COLO829 (cell line): ENCODE measurements at regions not wholly inside any gene's neighbourhood (a gene's known extent, or its start where the extent isn't known, plus 50 kb on each side); places are given as distances from the start of the nearest gene placed in this dataset.
A peak's percentile ranks its signal among the peaks of the same experiment; 100 is the strongest.
"Not testable (repeated sequence)": the region's sequence is repeated elsewhere in the genome, so short reads cannot be mapped to it uniquely, and the experiment has no call there.

Experiments used
- DNase-seq: peaks from one replicate; pipeline ENCODE4 v3.0.0; 2012; ENCODE audit warnings: low spot score

DNA sequence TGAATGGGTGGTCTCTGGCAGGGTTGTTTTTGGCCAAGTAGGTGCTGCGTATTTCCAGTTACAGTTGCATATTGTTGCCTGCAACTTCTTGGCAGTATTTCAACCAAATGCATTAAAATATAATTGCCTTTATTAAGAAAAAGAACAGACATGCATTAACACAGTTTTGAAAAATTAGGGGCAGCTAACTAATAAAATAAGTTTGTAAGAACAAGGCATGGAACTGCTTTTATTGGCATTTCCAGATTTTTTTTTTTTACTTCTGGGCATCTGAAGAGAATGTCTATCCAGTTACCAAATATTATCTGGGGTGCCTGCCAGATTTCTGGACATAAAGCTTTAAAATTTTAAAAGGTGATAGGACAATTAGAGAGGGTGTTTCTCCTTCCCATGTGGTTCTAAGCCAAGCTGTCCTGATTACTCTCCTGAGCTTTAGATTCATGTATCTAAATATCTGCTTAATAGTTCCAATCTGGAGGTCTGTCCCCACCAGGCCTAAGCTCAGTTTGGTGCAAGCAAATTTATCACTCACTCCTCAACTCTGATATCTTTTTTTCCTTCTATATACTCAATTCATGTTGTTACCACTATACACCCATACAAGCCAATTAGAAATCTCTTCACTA lies 553.3 kb upstream of the USP24 start:
- DNase-seq: no peak

DNA sequence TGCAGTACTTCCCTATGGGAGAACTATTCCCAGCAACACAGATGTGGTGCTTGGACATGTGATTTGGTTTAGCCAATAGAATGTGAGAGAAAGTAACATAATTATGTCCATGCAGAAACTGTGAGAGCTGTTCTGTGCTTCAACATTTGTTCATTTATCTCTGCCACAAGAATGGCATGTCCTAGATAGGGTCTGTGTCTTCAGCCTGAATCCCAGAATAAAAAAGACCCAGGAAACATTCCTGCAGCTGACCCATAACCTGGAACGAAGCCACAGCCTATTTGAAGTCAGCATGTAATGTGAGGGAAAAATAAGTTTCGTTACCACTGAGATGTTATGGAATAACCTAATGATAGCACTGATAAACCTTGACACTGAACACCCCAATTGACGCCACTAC lies 552.0 kb upstream of the USP24 start:
- no peak for DNase-seq

DNA sequence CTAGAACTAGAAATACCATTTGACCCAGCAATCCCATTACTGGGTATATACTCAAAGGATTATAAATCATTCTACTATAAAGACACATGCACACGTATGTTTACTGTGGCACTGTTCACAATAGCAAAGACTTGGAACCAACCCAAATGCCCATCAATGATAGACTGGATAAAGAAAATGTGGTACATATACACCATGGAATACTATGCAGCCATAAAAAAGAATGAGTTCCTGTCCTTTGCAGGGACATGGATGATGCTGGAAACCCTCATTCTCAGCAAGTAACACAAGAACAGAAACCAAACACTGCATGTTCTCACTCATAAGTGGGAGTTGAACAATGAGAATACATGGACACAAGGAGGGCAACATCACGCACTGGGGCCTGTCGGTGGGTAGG lies 550.3 kb upstream of the USP24 start:
- not testable (repeated sequence) for DNase-seq

DNA sequence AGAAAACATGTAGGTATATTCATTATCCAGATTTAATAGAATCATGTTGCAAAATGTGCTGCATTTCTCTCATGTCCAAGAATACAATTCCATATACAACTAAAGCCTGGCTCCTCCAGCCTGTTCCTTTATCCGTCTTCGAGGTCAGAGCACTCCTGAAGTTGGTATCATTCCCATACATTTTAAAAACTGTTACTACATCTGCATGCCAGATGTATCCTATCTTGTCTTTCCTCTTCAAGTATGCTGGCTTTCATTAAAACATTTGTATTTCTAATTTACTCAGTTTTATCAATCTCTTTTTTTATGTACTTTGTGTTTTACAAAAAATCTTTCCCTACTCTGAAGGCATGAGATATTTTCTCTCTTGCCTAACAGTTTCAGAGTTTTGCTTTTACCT lies 536.6 kb upstream of the USP24 start:
- DNase-seq: no peak

DNA sequence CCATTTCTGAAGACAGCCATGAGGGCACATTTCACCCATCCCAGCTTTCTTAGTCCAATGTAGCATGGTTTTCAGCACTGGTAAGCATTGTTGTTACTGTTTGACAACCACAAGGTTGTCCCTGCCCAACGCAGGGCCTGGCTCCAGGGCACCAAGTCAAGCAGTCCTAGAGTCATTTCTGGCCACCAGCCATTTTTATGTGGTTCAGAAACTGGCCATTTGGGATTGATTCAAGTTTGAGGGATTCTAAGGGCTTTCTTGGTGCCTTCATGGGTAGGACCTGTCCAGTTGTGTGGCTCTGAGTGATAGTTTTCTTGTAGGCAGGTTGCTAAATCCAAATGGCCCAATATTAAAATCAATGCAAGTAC lies 535.4 kb upstream of the USP24 start:
- DNase-seq: no peak

DNA sequence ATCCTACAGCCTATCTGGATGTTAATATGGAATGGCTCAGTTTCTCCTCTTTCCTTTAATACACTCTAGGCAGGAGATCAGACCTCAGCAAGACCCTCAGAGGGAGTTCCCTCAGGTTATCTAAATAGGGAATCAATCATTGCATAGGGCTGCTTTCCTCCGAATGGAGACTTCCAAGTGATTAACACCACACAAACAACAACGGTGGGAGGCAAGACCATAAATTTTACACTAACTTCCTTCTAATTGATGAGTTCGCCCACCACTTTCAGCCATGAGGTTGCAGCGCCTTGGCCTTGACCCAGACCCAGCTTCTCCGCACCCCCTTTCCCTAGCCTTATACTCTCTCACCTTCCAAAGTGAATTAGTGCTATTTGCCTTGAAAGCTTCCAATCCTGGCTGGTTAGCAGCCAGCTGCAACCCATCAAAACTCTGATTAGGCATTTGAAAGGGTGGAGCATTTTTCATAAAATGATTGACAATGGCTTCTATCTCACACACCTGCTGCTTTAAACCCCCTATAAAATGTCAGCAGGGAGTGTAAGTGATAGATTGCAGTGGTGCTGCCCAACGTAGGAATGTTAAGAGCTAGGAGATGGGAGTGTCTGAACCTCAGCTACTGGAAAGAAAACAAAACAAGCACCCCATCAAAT lies 534.9 kb upstream of the USP24 start:
- DNase-seq: no peak

DNA sequence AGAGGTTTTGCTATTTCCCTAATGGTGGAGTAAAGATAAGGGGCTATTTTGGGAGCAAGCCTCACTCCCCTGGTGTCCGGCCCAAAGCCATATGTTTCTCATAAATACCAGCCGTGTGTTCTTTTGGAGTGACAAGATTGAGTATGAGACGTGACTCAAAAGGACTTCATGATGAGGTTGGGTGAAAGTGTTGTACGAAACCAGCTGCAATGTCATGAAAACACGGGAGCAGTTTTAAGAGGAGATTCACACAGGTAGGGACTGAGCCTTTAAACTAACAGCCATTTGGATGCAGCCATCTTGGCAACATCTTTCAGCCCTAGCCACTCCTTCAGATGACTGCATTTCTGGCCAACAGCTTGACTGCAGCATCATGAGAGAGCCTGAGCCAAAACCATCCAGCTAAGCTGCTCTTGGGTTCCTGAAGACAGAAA lies 532.3 kb upstream of the USP24 start:
- DNase-seq: no peak

DNA sequence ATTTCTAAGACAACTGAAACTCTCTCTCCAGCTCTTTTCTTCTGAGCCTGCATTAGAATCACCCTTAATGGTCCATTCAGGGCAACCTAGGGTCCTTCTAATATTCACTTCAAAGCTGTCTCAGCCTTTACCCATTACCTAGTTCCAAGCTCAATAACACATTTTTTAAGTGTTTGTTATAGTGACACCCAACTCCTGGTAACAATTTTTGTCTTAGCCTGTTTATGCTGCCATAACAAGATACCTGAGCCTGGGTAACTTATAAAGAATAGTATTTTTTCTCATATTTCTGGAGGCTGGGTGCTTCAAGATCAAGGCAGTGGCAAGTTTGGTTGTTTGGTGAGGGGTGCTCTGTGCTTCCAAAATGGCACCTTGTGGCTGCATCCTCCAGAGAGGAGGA lies 531.5 kb upstream of the USP24 start:
- DNase-seq: no peak

DNA sequence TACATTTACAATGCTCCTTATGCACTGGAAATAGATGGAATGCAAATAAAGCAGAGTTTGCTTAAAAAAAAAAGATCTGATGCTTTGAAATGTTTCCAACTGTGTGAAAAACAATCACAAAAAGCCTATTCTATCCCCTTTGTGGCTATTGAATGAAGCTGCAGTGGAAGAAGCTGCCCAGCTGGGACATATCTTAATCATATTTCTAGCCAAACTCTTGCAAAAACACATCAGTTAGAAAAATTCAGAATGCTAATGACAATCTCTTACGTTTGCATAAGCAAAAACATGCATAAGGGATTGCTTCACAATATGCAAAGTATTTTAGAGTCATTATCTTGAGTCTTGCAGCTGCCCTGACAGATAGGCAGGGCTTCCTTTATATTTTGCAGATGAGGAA lies 526.4 kb upstream of the USP24 start:
- DNase-seq: no peak

DNA sequence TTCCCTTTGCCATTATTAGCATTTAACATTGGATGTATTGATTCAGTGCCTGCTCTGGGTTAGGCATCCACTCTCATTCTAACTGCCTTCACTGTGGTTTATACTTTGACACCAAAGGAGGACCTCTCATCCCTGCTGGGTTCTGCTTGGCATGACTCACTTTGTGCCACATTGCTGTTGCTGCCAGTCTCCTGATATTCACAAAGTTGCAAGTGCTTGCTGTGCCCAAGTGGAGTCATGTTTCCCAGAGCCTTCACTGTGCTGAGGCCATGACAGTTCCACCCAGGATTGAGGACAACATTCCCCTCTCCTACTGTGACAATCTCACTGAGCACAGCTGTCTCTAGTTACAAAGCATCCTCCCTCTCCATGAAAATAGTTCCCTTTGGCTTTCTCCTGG lies 519.9 kb upstream of the USP24 start:
- DNase-seq: no peak

DNA sequence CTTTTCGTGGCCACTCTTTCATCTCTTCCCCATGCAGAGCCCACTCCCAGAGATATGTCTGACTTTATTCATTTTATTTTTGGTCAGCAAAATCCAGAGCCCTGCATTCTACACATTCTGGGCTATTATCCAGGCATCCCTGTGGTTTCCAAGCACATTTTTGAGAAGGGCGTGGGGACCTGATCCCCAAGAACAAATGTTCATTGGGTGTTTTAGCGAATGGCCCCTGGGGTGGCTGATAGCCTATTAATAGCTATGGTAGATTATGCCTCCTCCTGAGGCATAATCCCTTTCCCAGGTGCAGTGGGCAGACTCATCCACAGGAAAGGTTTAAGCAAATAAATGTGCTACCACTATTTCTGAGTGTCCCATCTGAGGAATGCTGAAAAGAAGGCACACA lies 511.8 kb upstream of the USP24 start:
- no peak for DNase-seq

DNA sequence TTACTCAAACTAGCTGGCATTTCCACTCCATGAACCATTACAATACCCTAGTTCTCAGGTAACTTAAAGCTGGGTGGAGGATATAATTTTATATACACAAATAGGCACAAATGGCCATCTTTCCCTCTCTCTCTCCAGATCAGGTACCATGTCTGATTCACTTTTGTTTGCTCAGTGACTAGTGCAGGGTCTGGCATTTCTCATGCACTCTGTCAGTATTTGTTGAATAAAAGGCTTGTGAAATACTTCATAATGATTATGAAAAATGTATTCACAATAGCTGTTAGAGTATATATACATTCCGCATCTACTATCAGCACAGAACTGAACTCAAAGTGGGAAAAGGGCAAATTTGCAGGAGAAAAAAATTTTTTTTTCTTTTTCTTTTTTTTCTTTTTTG lies 510.2 kb upstream of the USP24 start:
- DNase-seq: no peak

DNA sequence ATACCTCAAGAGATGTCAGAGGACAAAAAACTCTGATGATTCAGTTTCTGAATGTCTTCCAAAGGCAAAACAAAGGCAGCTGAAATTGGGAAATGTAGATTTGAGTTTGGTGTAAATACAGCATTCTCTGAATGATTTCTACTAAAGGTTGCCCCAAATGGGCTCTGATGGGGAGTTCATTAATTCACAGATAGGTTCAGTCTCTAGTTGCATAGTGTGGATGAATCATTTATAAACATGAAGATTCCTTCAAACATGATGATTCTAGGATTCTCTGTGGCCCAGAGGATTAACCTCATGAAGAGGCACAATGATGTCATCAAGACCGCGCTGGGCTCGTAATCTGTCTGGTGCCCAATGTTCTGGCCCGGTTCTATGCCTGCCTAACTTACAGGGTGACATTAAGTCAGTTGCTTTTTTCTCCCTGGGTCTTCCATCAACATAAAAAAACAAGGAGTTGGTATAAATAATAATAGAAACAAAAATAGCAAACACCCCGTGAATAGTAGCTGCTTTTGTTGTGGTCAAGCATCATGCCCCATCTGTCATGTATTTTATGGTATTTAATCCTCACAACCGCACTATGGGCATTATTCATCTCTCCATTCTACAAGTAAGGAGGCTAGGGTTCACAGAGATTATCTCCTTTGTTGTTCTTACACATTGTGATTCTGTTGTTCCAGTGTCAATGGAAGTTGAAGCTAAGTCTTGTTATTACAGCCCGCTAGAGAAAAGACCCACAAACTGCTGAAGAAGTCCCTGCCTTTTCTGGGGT lies 509.6 kb upstream of the USP24 start:
- no peak for DNase-seq

DNA sequence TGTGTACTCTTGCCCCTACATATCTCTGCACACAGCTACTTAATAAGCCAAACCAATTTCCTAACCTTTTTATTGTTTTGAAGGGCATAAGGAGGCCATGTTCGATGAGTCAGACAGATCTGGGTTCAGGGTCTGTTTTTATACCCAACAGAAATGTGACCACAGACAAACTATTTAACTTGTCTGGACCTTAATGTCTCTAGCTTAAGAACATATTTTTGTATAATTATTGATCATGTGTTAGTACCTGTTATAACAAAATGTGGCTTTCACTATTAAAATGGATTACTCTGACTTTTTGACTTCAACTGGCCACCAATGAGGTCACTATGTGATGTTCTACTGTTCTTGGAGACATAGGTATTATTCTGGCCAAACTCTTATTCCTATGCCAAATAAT lies 507.8 kb upstream of the USP24 start:
- DNase-seq: no peak

DNA sequence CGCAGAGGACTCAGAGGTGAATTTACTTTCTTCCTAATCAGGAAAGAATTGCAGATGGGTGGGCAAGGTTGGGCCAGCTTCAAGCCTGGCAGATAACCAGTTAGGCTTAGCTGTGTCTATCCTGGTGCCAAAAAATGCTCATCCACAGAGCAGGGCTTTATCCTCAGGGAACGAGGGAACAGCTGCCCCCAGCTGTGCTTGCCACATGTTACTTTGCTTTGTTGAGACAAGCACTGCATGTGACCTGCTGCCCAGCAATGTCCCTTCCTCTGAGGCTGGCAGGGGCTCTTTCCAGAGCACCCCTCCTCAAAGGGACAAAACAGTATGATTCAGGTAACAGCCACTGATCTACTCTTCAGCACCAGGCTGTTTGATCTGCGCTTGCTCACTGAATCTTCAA lies 505.1 kb upstream of the USP24 start:
- no peak for DNase-seq

DNA sequence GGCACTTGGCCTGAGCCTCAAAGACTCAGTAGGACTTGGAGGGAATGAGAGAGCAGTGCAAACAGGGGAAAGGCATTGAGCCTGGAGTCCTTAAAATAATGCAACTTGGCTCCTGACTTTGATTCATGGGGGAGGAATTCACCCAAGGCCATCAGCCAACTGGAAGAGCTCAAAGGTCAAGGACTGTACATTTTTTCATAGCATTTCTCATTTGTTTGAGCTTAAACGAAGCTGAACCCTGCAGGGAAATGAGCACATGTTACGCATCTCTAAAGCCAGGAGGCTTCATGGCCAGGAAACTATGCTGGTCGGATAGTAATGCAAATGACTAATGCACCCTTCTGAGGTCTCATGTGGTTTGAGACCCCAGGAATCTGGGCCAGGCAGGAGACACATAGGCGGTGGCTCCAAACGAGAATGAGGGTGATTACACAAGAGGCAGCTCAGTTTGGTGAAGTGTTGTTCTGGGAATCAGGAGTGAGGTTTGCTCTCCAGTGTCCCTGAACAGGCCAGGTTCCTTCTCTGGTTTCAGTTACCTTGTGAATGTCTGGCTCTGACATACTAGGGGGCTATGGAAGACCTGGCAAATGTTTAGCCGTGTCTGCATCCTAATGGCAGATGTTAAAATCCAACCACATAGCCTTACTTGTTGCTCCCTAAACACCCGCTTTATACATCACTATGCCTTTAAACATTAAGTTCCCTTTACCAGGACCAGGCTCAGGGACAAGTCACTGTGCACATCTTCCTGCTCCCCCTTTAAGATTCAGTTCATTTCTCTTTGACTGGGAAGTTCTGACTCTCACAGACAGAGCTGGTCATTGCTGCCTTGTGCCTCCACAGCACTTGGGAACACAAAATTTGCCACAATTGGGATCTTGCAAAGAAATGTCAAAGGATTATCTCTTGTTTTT lies 503.9 kb upstream of the USP24 start:
- DNase-seq: peak; percentile 35

DNA sequence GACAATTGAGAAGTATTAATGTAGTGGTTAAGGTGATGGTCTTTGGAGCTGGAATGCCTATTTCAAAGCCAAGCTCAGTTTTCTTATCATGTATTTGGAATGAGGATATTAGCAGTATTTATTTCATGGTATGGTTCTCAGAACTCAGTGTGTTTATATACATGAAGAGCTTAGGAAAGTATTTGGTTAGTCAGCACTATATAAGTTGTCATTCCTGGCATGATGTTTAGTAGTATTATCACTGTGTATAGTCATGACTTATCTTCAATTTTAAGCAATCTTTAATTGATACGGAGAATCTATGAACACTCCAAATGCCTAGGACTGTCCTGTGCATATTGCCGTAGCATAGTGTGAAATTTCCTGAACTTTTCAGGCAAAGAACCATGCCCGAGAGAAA lies 501.9 kb upstream of the USP24 start:
- no peak for DNase-seq

DNA sequence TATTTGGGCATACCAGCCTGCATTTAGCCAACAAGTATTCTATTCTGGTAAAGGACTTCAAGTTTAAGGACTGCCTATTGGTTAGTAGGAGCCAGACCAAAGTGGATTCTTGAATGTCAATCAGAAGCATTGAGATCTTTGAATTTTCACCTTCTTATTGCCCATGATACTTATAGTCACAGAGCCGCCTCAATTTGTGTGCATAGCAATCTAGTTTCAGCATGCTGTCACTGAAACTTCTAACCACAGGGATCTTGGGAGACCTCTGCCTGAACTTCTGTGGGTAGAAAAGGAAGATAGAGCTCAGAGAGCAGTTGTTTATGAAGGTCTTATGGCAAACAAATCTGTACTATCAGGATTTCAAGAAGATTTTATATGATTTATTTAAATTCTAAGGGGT lies 501.4 kb upstream of the USP24 start:
- no peak for DNase-seq

DNA sequence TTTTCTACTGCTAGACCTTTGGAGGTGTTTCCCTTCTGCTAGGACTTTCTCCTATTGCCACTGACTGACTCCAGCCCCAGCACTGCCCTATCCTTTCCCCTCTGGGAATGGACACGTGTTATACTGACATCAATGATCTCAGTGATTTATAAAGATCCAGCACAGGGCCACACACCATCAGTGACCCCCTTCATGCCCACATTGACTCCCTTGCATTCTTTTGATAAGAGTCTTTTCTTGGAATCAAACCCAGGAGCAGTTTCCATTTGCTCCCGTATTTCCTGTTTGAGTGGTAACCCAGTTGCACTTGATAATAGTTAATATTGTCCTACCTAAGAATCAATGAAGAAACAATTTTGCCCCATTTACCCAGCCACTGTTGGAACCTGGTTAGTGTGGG lies 501.0 kb upstream of the USP24 start:
- DNase-seq: no peak

DNA sequence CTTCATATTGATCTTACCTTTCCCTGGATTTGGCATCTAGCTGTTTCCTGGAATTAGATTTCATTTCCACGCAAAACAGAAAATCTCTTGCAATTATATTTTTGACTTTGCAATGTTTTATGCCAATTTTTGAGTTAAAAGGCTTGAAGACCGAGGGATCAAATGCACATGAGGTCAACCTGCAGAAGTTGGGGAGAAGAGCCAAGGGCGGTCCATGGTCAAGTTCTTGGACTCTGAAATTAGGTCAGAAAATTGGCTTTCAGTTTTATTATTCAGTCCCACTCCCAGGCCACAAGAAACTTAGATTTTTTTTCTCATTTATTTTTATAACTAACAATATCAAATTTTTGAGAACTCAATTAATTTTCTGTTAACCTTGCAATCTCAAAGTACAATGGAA lies 499.1 kb upstream of the USP24 start:
- no peak for DNase-seq

DNA sequence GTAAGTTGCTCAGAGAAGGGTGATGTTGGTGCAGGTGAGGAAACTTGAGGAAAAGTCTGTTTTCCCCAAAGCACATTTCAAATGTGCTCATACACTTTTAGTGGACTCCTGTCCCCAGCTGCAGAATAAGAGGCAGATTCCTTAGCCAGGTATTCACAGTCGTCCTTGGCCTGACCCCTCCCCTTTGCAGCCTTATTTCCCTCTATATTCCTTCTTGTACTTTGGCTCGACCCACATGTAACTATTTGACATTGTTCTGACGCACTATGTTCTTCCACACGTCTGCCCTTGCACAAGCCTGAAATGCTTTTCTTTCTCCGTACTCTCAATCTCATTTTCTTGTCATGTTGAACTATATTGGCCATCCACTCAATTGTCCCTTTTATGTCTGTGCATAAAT lies 498.4 kb upstream of the USP24 start:
- no peak for DNase-seq

DNA sequence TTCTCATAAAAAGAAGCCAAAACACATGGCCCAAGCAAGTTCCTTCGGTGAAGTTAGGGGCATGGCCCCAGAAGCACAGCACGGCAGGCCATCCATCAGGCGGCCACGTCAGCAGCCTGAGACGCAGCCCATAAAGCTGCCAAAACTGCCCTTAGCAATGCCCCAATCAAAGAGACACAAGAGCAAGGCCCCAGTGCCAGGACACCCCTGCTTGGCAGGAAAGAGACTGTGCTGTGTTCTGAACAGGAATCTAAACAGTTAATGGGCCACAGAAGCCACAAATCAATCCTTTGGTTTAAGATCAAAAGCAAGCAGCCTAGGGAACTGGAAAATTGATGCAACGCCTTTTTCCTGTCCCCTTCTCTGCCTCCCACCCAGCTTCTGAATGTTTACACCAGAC lies 497.0 kb upstream of the USP24 start:
- DNase-seq: no peak

DNA sequence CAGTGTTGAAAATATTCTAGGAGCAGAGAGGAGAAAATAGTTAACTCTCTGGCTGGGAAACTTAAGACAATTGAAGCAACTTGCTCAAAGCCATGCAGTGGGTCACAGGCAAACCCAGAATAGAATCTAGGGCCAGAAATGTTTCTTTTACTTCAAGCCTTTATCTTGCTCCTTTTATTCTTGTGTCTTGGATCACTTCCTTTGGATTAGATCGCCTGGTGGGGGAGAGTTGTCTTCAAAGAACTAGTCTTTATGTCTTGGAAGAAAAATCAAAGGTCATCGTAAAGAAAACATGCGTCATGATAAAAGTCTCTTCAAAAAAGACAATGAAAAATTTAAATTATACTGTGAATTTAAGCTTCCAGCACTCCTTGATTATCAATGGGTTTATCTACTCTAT lies 493.6 kb upstream of the USP24 start:
- no peak for DNase-seq
